ENCODE measurements at regions not wholly inside any gene's neighbourhood (a gene's known extent, or its start where the extent isn't known, plus 50 kb on each side); places are given as distances from the start of the nearest gene placed in this dataset.

DNA sequence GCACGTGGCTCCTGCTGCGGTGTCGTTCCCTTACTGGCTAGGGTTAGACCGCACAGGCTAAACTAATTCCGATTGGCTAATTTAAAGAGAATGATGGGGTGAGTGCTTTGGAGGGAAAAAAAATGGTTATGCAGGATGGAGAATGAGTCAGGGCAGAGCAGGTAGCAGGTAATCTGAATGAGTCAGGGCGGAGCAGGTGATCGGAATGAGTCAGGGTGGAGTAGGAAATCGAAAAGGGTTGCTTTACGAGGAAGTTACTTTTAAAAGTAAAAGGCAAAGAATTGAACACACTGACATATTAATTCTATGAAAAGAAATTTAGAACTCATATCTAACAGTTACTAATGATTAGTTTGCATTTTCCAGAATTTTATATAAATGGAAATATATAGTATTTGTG is 335.5 kb downstream of the FOXO1 start:
- no peak overlapping the region for H3K27ac ChIP-seq
- 91 to 94% methylated on average over 9 of the region's 9 CpGs for WGBS, 2 donors
- intact Hi-C loops (cut with DNase I; ENCODE audit: low total_unique reads) = no loop called here

DNA sequence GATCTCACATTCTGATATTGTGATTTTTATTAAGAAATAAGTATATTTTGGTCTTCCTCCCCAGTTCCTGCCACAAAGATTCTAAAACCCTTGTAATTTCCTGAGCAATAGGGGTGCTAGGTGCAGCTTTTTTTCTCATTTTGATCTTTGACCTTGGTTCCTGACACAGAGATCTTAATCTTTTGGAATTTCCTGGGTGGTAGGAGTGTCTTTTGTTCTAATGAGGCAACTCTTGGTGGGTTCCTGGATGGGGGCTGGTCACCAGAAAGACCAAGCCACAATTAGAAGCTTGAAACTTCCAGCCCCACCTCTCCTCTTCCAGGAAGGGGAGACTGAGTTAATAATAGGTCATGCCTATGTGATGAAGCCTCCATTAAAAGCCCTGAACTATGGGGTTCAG is 334.6 kb downstream of the FOXO1 start:
- no peaks in the 10 kb centered on the region for H3K9me3 ChIP-seq
- H3K4me1 ChIP-seq = no peaks in the 10 kb centered on the region
- intact Hi-C loops (cut with DNase I; ENCODE audit: low total_unique reads) = no loop called here
- DNase-seq = no peak
- no peak for TF ChIP-seq POLR2A (IDR thresholded peaks at IDR 0.05)
- TF ChIP-seq, protein P1, sequence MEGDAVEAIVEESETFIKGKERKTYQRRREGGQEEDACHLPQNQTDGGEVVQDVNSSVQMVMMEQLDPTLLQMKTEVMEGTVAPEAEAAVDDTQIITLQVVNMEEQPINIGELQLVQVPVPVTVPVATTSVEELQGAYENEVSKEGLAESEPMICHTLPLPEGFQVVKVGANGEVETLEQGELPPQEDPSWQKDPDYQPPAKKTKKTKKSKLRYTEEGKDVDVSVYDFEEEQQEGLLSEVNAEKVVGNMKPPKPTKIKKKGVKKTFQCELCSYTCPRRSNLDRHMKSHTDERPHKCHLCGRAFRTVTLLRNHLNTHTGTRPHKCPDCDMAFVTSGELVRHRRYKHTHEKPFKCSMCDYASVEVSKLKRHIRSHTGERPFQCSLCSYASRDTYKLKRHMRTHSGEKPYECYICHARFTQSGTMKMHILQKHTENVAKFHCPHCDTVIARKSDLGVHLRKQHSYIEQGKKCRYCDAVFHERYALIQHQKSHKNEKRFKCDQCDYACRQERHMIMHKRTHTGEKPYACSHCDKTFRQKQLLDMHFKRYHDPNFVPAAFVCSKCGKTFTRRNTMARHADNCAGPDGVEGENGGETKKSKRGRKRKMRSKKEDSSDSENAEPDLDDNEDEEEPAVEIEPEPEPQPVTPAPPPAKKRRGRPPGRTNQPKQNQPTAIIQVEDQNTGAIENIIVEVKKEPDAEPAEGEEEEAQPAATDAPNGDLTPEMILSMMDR (IDR thresholded peaks at IDR 0.05) = no peak
- no peak overlapping the region for H3K4me3 ChIP-seq
- no peak overlapping the region for H3K27ac ChIP-seq
- no peaks in the 10 kb centered on the region for H3K36me3 ChIP-seq (ENCODE audit: low read depth, missing control alignments)
- H3K27me3 ChIP-seq = no peaks in the 10 kb centered on the region

More for the DNA sequence above, 335.5 kb downstream of the FOXO1 start:
- Histone ChIP-seq H3K36me3 (ENCODE audit: low read depth, missing control alignments) (no peaks in the 10 kb centered on the region), H3K9me3 (no peaks in the 10 kb centered on the region), H3K4me3 (no peak overlapping the region), H3K27me3 (no peaks in the 10 kb centered on the region), H3K4me1 (no peaks in the 10 kb centered on the region)
- TF ChIP-seq, protein P1 (IDR thresholded peaks at IDR 0.05) = no peak
- TF ChIP-seq POLR2A (IDR thresholded peaks at IDR 0.05) = no peak
- no peak for DNase-seq

DNA sequence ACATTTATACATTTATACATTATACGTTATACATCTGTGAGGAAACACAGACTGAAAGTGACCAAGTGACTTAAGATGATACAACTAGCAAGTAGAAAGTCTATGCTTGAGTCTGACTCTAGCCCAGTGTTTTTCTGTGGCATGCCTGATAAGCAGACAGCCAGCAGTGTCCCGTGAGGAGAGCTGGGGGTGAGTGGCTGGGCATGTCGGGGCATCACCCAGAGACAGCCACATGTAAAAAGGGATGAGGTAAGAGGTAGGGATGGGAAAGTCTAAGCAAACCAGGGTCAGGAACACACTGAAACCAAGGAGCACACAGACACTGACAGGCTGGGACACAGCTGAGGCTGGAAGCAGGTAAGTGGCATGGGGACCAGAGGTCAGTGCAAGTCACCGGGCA is 333.2 kb downstream of the FOXO1 start:
- H3K27me3 ChIP-seq = no peaks in the 10 kb centered on the region
- TF ChIP-seq POLR2A (IDR thresholded peaks at IDR 0.05) = no peak
- TF ChIP-seq, protein P1 (IDR thresholded peaks at IDR 0.05) = no peak
- H3K27ac ChIP-seq = no peak overlapping the region
- no peaks in the 10 kb centered on the region for H3K4me1 ChIP-seq
- H3K36me3 ChIP-seq (ENCODE audit: low read depth, missing control alignments) = no peaks in the 10 kb centered on the region
- intact Hi-C loops (cut with DNase I; ENCODE audit: low total_unique reads) = no loop called here
- WGBS, 2 donors = 87 to 88% methylated on average over 4 of the region's 4 CpGs
- H3K9me3 ChIP-seq = no peaks in the 10 kb centered on the region
- H3K4me3 ChIP-seq = no peak overlapping the region
- DNase-seq = no peak

DNA sequence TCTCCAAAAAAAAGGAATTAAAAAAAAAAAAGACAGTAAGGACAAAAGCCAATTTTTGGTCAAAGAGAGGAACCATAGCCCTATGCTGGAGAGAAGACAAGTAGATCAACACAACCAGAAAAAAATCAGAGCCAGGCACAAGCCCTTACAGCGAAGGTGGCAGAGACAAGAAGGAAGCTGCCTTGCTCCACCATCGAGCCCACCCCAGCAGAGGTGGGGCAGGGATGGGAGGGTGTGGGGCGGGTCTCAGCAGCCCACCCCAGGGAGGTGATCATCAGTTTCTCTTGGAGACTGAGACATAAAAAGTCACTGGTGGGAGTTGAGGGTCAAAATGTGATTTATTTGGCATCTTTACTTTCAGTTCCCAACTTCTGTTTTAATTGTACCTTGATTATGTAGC is 332.4 kb downstream of the FOXO1 start:
- no peak overlapping the region for H3K4me3 ChIP-seq
- no peak for DNase-seq
- no peak overlapping the region for H3K27ac ChIP-seq
- TF ChIP-seq, protein P1 (IDR thresholded peaks at IDR 0.05) = no peak
- TF ChIP-seq POLR2A (IDR thresholded peaks at IDR 0.05) = no peak
- no peaks in the 10 kb centered on the region for H3K27me3 ChIP-seq
- intact Hi-C loops (cut with DNase I; ENCODE audit: low total_unique reads) = no loop called here
- H3K36me3 ChIP-seq (ENCODE audit: low read depth, missing control alignments) = no peaks in the 10 kb centered on the region
- H3K9me3 ChIP-seq = no peaks in the 10 kb centered on the region
- no peaks in the 10 kb centered on the region for H3K4me1 ChIP-seq
- WGBS, 2 donors = 78 to 89% methylated on average over 3 of the region's 3 CpGs

DNA sequence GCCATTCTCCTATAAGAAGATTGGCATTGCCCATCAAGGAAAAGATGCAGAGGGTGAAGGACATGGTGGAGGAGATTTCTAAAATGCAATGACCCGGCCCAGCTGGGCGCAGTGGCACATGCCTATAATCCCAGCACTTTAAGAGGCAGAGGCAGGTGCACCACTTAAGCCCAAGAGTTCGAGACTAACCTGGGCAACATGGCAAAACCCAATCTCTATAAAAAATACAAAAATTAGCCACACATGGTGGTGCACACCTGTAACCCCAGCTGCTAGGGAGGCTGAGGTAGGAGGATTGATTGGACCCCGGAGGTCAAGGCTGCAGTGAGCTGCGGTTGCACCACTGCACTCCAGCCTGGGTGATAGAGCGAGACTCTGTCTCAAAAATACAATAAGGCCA is 331.8 kb downstream of the FOXO1 start:
- no peaks in the 10 kb centered on the region for H3K36me3 ChIP-seq (ENCODE audit: low read depth, missing control alignments)
- H3K4me3 ChIP-seq = no peak overlapping the region
- TF ChIP-seq, protein P1 (IDR thresholded peaks at IDR 0.05) = no peak
- H3K27ac ChIP-seq = no peak overlapping the region
- H3K4me1 ChIP-seq = no peaks in the 10 kb centered on the region
- WGBS, 2 donors = 94 to 95% methylated on average over 6 of the region's 6 CpGs
- intact Hi-C loops (cut with DNase I; ENCODE audit: low total_unique reads) = no loop called here
- DNase-seq = no peak
- H3K9me3 ChIP-seq = no peaks in the 10 kb centered on the region
- no peaks in the 10 kb centered on the region for H3K27me3 ChIP-seq
